Spleen (tissue), 7 donors: ENCODE measurements at regions not wholly inside any gene's neighbourhood (a gene's known extent, or its start where the extent isn't known, plus 50 kb on each side); places are given as distances from the start of the nearest gene placed in this dataset.

Experiments used
- CTCF ChIP-seq, 11 experiments: fragments of 200-600 bp in 7 of 11; fragments of 450-650 bp in 4 of 11; sonication (generic) in 4 of 11; IDR thresholded peaks in 8 of 11; conservative IDR thresholded peaks in 3 of 11; 1 replicate in 7 of 11; 2 replicates in 4 of 11; pipeline versions ENCODE4 v1.4.0 to v1.8.0; 2016 to 2021; ENCODE audit warnings: antibody characterized with exemption in 11 of 11, inconsistent platforms in 4 of 11, mild to moderate bottlenecking in 1 of 11
- POLR2A ChIP-seq, 3 donors: fragments of 450-650 bp; IDR thresholded peaks; one replicate each; pipeline ENCODE4 v1.5.1; 2017; ENCODE audit warnings: antibody characterized with exemption in 3 of 3, mild to moderate bottlenecking in 1 of 3
- POLR2AphosphoS5 ChIP-seq, 3 donors: sonication (generic); formaldehyde crosslinking; IDR thresholded peaks; one replicate each; pipeline ENCODE4 v1.5.1; 2017; ENCODE audit warnings: antibody characterized with exemption in 3 of 3
- donor health status: DM: no; HTN: no; CAD: no; lungs with moderate emphysema.
- donor health status: DM: no; HTN: no; CAD: no.
- donor health status: DM: no; HTN: no; CAD: no.

GRCh38 chr6:21284706-21285105 is 308.8 kb upstream of the SOX4 start:
- no peak for TF ChIP-seq CTCF (IDR thresholded peaks at IDR 0.05 in 8 of 11, conservative IDR thresholded peaks at IDR 0.05 in 3 of 11)
- no peak for TF ChIP-seq POLR2A (IDR thresholded peaks at IDR 0.05)
- no peak for TF ChIP-seq POLR2AphosphoS5 (IDR thresholded peaks at IDR 0.05)
